DMS53 treated with DMSO at 0.1 percent for 48 hours (cell line): ENCODE measurements at regions not wholly inside any gene's neighbourhood (a gene's known extent, or its start where the extent isn't known, plus 50 kb on each side); places are given as distances from the start of the nearest gene placed in this dataset.
"Not testable (repeated sequence)": the region's sequence is repeated elsewhere in the genome, so short reads cannot be mapped to it uniquely, and the experiment has no call there.

Experiments used
- DNase-seq: peaks from one replicate; lab custom pipeline; 2025; ENCODE audit not compliant: unreplicated experiment; lab: John Stamatoyannopoulos, UW

GRCh38 chr6:6966569-6966968 is 141.2 kb upstream of the RREB1 start:
- DNase-seq, result no peak

GRCh38 chr6:6968357-6968730 is 139.4 kb upstream of the RREB1 start:
- no peak for DNase-seq

- no peak for DNase-seq
These were observed 138.8 kb upstream of the RREB1 start for GRCh38 chr6:6968731-6969552.

- DNase-seq, result peak; percentile 95
These were observed 138.0 kb upstream of the RREB1 start for GRCh38 chr6:6969761-6970223.

GRCh38 chr6:6970851-6971250 is 136.9 kb upstream of the RREB1 start:
- no peak for DNase-seq

- DNase-seq, result no peak
These were observed 136.4 kb upstream of the RREB1 start for GRCh38 chr6:6971369-6971768.

- DNase-seq, result no peak
These were observed 135.3 kb upstream of the RREB1 start for GRCh38 chr6:6972456-6972855.

- DNase-seq, result no peak
These were observed 134.0 kb upstream of the RREB1 start for GRCh38 chr6:6973721-6974120.

GRCh38 chr6:6975459-6976111 is 132.2 kb upstream of the RREB1 start:
- no peak for DNase-seq

- no peak for DNase-seq
These were observed 131.6 kb upstream of the RREB1 start for GRCh38 chr6:6976193-6976592.

GRCh38 chr6:6978731-6979130 is 129.0 kb upstream of the RREB1 start:
- DNase-seq, result no peak

- no peak for DNase-seq
These were observed 126.7 kb upstream of the RREB1 start for GRCh38 chr6:6980999-6981597.

GRCh38 chr6:6981681-6982322 is 126.0 kb upstream of the RREB1 start:
- no peak for DNase-seq

- DNase-seq, result no peak
These were observed 125.1 kb upstream of the RREB1 start for GRCh38 chr6:6982663-6983062.

- peak; percentile 68 for DNase-seq
These were observed 123.0 kb upstream of the RREB1 start for GRCh38 chr6:6984585-6985366.

GRCh38 chr6:6986344-6986743 is 121.4 kb upstream of the RREB1 start:
- no peak for DNase-seq

GRCh38 chr6:6987749-6988148 is 120.0 kb upstream of the RREB1 start:
- DNase-seq, result no peak

- not testable (repeated sequence) for DNase-seq
These were observed 117.7 kb upstream of the RREB1 start for GRCh38 chr6:6990059-6990458.

- DNase-seq, result no peak
These were observed 114.1 kb upstream of the RREB1 start for GRCh38 chr6:6993503-6994237.

GRCh38 chr6:6994796-6995195 is 113.0 kb upstream of the RREB1 start:
- no peak for DNase-seq
